NCI-H1092 treated with DMSO at 0.1 percent for 48 hours (cell line): ENCODE measurements at regions not wholly inside any gene's neighbourhood (a gene's known extent, or its start where the extent isn't known, plus 50 kb on each side); places are given as distances from the start of the nearest gene placed in this dataset.

ENCODE experiments used
- DNase-seq: peaks from one replicate; lab custom pipeline; 2025; lab: John Stamatoyannopoulos, UW

DNA sequence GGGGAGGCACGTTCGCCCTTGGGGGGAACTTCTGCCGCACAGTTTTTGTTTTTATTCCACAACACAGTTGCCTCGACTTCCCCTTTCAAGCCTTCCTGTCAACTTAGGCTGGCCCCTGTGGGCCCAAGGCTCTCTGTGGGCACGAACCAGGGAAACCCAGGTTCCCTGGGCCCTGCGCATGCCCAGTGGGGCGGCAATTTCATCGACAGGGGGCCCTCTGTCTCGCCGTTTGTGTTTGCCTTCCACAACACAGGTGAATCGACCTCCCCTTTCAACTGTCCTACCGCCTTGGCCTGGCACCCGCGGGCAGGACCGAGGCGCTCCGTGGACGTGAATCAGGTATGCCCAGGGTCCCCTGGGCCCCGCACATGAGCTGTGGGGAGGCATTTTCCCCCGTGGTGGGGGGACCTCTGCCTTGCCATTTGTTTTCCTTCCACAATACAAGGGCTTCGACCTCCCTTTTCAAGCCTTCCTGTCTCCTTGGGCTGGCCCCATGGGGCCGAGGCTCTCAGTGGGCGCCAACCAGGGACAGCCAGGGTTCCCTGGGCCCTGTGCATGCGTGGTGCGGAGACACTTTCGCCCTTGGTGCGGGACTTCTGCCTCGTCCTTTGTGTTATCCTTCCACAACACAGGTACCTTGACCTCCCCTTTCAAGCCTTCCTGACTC, 354.0 kb downstream of the ALG10 start:
- DNase-seq = no peak

DNA sequence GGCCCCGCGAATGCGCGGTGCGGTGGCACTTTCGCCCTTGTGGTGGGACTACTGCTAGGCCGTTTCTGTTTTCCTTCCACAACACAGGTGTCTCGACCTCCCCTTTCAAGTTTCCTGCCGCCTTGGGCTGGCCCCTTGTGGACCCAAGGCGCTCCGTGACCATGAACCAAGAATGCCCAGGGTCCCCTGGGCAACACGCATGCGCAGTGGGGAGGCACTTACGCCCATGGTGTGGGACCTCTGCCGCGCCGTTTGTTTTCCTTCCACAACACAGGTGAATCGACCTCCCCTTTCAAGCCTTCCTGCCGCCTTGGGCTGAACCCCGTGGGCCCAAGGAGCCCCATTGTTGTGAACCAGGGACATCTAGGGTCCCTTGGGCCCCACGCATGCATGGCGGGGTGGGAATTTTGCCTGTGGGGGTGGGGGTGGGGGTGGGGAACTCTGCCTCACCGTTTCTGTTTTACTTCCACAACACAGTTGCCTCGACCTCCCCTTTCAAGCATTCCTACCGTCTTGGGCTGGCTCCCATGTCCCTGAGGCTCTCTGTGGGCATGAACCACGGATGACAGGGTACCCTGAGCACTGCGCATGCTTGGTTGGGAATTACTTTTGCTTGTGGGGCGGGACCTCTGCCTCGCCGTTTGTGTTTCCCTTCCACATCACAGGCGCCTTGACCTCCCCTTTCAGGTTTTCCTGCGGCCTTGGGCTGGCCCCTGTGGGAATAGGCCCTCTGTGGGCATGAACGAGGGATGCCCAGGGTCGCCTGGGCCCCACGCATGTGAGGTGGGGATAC, 355.1 kb downstream of the ALG10 start:
- no peak for DNase-seq

DNA sequence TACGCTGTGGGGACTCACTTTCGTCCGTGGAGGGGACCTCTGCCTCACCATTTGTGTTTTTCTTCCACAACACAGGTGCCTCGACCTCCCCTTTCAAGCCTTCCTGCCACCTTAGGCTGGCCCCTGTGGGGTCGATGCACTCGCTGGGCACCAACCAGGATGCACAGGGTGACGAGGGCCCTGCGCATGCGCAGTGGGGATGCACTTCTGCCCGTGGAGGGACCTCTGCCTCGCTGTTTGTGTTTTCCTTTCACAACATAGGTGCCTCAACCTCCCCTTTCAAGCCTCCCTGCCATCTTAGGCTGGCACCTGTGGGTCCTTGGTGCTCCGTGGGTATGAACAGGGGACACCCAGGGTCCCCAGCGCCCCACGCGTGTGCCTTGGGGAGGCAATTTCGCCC, 356.8 kb downstream of the ALG10 start:
- DNase-seq = no peak

DNA sequence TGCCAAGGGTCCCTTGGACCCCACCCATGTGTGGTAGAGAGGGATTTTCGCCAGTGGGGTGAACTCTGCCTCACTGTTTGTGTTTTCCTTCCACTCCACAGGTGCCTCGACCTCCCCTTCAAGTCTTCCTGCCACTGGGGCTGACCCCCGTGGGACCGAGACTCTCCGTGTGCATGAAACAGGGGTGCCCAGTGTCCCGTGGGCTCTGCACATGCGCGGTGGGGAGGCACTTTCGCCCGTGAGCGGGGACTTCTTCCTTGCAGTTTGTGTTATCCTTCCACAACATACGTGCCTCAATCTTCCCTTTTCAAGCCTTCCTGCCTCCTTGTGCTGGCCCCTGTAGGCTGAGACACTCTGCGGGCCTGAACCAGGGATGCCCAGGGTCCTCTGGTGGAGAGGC, 362.4 kb downstream of the ALG10 start:
- no peak for DNase-seq

DNA sequence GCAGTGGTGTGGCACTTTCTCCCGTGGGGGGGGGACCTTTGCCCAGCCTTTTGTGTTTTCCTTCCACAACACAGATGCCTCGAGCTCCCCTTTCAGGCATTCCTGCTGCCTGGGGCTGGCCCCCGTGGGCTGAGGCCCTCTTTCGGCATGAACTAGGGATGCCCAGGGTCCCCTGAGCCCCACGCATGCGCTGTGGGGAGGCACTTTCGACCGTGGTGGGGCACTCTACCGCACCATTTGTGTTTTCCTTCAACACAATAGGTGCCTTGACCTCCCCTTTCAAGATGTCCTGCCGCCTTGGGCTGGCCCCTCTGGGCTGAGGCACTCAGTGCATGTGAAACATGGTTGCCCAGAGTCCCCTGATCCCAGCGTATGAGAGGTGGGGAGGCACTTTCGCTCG, 363.7 kb downstream of the ALG10 start:
- DNase-seq = no peak

DNA sequence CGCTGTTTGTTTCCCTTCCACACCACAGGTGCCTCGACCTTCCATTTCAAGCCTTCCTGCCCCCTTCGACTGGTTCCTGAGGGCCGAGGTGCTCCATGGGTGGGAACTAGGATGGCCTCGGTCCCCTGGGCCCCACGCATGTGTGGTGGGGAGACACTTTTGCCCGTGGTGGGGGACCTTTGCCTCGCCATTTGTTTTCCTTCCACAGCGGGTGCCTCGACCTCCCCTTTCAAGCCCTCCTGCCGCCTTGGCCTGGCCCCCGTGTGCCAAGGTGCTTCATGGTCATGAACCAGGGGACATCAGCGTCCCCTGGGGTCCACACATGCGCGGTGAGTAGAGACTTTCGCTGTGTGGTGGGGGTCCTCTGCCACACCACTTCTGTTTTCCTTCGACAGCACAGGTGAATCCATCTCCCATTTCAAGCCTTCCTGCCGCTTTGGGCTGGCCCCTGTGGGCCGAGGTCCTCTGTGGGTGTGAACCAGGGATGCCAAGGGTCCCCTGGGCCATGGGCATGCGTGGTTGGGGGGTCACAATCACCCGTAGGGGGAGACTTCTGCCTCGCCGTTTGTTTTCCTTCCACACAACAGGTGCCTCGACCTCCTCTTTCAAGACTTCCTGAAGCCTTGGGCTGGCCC, 364.4 kb downstream of the ALG10 start:
- DNase-seq = no peak

DNA sequence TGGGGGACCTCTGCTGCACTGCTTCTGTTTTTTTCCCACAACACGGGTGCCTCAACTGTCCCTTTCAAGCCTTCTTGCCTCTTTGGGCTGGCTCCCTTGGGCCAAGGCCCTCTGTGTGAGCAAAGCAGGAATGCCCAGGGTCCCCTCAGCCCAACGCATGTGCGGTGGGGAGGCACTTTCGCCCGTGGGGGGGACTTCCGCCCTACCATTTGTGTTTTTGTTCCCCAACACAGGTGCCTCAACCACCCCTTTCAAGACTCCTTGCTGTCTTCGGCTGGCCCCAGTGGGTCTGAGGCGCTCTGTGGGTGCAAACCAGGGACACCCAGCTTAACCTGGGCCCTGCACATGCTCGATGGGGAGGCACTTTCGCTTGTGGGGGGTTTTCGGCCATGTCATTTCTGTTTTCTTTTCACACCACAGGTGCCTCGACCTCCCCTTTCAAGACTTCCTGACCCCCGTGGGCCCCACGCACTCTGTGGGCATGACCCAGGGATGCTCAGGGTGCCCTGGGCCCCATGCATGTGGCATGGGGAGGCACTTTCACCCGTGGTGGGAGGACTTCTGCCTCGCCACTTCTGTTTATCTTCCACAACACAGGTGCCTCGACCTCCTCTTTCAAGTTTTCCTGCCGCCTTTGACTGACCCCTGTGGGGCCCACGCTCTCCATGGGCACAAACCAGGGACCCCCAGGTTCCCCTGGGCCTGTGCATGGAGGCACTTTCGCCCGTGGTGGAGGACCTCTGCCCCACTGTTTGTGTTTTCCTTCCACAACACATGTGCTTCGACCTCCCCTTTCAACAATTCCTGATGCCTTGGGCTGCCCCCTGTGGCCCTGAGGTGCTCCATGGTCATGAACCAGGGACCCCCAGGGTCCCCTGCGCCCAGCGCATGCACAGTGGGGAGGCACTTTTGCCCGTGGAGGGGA, 365.7 kb downstream of the ALG10 start:
- DNase-seq = no peak

DNA sequence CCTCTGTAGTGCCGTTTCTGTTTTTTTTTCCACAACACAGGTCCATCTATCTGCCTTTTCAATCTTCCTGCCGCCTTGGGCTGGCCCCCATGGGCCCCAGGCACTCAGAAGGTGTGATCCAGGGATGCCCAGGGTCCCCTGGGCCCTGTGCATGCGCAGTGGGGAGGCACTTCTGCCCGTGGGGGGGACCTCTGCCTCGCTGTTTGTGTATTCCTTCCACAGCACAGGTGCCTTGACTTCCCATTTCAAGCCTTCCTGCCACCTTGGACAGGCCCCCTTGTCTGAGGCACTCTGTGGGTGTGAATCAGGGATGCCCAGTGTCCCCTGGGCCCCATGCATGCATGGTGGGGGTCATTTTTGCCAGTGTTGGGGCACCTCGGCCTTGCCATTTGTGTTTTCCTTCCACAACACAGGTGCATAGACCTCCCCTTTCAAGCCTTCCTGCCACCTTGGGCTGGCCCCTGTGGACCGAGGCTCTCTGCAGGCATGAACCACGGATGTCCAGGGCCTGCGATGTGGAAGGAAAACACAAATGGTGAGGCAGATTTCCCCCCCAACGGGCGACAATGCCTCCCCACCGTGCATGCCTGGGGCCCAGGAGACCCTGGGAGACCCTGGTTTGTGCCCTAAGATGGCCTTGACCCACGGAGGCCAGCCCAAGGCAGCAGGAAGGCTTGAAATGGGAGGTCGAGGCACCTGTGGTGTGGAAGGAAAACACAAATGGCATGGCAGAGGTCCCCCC, 366.5 kb downstream of the ALG10 start:
- DNase-seq = no peak

DNA sequence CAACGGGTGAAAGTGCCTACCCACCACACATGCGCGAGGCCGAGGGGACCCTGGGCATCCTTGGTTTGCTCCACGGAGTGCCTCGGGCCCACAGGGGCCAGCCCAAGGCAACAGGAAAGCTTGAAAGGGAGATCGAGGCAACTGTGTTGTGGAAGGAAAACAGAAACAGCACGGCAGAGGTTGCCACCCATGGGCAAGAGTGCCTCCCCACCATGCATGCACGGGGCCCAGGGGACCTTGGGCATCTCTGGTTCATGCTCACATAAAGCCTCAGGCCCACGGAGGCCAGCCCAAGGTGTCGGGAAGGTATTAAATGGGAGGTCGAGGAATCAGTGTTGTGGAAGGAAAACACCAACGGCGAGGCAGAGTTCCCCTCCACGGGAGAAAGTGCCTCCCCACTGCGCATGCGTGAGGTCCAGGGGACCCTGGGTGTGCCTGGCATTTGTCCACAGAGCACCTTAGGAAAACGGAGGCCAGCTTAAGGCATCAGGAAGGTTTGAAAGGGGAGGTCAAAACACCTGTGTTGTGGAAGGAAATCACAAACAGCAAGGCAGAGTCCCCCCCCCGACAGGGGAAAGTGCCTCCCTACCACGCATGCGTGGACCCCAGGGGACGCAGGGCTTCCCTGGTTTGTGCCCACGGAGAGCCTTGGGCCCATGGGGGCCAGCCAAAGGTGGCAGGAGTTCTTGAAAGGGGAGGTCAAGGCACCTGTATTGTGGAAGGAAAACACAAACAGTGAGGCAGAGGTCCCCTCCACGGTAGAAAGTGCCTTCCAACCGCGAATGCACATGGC, 367.3 kb downstream of the ALG10 start:
- DNase-seq = no peak

DNA sequence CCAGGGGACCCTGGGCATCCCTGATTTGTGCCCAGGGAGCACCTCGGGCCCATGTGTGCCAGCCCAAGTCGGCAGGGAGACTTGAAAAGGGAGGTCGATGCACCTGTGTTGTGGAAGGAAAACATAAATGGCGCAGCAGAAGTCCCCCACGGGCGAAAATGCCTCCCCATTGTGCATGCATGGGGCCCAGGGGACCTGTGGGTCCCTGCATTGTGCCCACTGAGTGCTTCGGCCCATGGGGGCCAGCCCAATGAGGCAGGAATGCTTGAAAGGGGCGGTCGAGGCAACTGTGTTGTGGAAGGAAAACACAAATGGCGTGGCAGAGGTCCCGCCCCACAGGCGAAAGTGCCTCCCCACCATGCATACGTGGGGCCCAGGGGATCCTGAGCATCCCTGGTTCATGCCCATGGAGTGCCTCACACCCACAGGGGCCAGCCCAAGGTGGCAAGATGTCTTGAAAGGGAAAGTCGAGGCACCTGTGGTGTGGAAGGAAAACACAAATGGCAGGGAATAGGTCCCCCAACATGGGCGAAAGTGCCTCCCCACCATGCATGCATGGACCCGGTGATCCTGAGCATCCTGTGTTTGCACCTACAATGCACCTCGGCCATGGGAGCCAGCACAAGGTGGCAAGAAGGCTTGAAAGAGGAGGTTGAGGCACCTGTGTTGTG, 368.0 kb downstream of the ALG10 start:
- no peak for DNase-seq

DNA sequence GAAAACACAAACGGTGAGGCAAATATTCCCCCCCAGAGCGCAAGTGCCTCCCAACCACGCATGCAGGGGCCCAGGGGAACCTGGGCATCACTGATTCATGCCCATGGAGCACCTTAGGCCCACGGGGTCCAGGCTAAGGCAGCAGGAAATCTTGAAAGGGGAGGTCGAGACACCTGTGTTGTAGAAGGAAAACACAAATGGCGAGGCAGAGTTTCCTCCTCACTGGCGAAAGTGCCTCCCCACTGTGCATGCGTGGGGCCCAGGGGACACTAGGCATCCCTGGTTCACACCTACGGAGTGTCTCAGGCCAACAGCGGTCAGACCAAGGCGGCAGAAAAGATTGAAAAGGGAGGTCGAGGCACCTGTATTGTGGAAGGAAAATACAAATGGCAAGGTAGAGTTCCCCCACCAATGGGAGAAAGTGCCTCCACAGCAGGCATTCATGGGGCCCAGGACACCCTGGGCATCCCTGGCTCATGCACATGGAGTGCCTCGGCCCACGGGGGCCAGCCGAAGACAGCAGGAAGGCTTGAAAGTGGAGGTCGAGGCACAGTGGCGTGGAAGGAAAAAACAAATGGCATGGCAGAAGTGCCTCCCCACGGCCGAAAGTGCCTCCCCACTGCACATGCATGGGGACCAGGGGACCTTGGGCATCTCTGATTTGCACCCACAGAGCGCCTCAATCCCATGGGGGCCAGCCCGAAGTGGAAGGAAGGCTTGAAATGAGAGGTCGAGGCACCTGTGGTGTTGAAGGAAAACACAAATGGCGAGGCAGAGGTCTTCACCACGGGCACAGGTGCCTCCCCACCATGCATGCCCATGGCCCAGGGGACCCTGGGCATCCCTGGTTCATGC, 368.8 kb downstream of the ALG10 start:
- DNase-seq = no peak

DNA sequence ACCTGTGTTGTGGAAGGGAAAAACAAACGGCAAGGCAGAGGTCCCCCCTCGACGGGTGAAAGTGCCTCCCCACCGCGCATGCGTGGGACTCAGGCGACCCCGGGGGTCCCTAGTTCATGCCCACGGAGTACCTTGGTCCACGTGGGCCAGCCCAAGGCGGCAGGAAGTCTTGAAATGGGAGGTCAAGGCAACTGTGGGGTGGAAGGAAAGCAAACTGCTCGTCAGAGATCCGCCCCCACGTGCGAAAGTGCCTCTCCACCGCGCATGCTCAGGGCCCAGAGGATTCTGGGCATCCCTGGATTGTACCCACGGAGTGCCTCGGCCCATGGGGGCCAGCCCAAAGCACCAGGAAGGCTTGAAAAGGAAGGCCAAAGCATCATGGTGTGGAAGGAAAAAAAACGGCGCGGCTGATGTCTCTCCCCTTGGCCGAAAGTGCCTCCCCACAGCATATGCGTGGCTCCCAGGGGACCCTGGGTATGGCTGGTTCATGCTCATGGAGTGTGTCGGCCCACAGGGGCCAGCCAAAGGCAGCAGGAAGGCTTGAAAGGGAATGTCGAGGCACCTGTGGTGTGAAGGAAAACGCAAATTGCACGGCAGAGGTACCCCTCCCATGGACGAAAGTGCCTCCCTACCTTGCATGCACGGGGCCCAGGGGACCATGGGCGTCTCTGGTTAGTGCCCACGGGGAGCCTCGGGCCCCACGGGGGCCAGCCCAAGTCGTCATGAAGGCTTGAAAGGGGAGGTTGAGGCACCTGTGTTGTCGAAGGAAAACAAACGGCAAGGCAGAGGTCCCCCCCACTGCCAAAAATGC, 369.7 kb downstream of the ALG10 start:
- no peak for DNase-seq

DNA sequence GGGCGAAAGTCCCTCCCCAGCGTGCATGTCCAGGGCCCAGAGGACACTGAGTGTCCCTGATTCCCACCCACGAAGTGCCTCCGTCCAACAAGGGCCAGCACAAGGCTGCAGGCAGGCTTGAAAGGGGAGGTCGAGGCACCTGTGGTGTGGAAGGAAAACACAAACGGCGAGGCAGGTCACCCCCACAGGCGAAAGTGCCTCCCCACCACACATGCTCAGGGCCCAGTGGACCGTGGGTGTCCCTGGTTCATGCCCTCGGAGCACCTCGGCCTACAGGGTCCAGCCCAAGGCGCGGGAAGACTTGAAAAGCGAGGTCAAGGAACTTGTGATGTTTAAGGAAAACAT, 370.4 kb downstream of the ALG10 start:
- DNase-seq = no peak

DNA sequence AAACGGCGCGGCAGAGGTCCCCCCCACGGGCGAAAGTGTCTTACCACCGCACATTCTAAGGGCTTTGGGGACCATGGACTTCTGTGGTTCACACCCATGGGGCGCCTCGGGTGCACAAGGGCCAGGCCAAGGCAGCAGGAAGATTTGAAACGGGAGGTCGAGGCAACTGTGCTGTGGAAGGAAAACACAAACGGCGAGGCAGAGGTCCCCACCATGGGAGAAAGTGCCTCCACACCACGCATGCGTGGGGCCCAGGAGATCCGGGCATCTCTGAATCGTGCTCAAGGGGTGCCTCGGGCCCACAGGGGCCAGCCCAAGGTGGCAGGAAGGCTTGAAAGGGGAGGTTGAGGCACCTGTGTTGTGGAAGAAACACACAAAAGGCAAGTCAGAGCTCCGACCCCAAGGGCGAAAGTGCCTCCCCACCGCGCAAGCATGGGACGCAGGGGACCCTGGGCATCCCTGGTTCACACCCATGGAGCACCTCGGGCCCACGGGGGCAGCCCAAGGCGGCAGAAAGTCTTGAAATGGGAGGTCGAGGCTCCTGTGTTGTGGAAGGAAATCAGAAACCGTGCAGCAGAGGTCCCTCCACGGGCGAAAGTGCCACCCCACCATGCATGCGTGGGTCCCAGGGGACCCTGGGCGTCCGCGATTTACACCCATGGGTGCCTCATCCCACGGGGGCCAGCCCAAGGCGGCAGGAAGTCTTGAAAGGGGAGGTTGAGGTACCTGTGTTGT, 371.0 kb downstream of the ALG10 start:
- DNase-seq = no peak

DNA sequence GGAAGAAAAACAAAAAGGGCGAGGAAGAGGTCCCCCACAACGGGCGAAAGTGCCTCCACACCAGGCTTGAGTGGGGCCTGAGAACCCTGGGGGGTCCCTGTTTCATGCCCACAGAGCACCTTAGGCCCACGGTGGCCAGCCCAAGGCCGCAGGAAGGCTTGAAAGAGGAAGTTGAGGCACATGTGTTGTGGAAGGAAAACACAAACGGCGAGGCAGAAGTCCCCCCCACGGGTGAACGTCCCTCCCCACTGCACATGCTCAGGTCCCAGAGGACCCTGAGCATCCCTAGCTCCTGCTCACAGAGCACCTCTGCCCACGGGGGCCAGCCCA, 371.5 kb downstream of the ALG10 start:
- DNase-seq = no peak

DNA sequence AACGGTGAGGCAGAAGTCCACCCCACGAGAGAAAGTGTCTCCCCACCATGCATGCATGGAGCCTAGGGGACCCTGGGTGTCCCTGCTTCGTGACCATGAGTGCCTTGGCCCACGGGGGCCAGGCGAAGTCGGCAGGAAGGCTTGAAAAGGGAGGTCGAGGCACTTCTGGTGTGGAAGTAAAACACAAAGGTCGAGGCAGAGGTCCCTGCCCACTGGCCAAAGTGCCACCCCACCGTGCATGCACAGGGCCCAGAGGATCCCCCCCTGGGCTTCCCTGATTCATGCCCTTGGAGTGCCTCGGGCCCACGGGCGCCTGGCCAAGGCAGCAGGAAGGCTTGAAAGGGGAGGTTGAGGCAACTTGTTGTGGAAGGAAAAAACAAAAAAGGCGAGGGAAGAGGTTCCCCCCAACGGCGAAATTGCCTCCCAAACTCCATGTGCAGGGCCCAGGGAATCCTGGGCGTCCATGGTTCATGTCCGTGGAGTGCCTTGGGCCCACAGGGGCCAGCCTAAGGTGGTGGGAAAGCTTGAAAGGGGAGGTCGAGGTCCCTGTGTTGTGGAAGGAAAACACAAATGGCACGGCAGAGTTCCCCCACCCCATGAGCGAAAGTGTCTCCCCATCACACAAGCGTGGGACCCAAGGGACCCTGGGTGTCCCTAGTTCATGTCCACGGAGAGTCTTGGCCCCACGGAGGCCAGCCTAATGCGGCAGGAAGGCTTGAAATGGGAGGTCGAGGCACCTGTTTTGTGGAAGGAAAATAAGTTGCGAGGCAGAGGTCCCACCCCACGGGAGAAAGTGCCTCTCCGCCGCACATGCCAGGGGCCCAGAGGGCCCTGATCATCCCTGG, 372.1 kb downstream of the ALG10 start:
- no peak for DNase-seq
